ENCODE measurements at regions not wholly inside any gene's neighbourhood (a gene's known extent, or its start where the extent isn't known, plus 50 kb on each side); places are given as distances from the start of the nearest gene placed in this dataset.
"Not testable (repeated sequence)": the region's sequence is repeated elsewhere in the genome, so short reads cannot be mapped to it uniquely, and the experiment has no call there.

DNA sequence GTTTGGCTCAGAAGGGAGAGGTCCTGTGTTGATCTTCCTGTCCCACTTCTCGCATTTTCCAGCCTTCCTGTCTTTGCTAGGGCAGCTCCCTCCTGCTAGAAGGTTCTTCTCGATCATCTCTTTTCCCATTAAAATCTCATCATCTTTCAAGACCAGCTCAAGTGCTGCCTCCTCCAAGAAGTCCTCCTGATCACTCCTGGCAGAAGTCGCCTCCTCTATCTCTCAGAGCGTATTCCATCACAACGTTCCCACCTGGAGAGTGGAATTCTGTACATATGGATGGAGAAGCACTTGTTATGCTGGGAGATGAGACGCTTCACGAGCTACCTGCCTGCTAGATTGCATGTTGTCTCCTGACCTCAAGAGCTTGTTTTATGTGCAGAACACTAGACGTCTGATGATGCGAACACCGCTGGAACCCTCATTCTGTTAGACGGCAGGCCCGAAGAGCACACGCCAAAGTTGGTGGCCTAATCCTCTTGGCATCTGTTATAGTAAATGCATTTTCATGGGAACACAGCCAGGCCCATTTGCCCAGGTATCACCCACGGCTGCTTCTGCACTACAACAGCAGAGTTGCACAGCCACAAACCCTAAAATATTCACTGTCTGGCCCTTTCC is 68.0 kb upstream of the INSIG1 start:
- DNase-seq (ENCODE audit: low read depth), result no peak

- DNase-seq (ENCODE audit: low read depth), result no peak
Observed at GRCh38 chr7:155230169-155230593, 67.5 kb upstream of the INSIG1 start.

- DNase-seq (ENCODE audit: low read depth), result no peak
Observed at GRCh38 chr7:155231241-155231800, 66.4 kb upstream of the INSIG1 start.

- no peak for DNase-seq (ENCODE audit: low read depth)
Observed at GRCh38 chr7:155231941-155232340, 65.7 kb upstream of the INSIG1 start.

DNA sequence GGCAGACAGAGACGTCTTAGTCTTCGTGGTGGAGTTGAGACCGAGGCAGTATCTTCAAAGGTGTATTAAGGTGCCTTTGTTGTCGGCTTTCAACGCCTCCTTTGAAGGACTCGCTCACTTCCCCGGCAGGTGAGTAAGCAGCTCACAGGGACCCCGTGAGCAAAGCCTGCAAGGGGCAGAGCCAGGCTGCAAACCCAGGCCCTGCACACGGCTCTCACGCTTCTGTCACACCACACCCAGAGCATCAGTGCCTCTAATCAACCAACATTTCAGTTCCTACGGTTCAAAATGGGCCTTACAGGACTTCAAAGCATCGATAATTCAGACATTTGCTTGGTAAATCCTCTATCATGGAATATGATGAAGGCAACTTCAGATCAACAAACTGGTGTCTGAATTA is 64.8 kb upstream of the INSIG1 start:
- no peak for DNase-seq (ENCODE audit: low read depth)

DNA sequence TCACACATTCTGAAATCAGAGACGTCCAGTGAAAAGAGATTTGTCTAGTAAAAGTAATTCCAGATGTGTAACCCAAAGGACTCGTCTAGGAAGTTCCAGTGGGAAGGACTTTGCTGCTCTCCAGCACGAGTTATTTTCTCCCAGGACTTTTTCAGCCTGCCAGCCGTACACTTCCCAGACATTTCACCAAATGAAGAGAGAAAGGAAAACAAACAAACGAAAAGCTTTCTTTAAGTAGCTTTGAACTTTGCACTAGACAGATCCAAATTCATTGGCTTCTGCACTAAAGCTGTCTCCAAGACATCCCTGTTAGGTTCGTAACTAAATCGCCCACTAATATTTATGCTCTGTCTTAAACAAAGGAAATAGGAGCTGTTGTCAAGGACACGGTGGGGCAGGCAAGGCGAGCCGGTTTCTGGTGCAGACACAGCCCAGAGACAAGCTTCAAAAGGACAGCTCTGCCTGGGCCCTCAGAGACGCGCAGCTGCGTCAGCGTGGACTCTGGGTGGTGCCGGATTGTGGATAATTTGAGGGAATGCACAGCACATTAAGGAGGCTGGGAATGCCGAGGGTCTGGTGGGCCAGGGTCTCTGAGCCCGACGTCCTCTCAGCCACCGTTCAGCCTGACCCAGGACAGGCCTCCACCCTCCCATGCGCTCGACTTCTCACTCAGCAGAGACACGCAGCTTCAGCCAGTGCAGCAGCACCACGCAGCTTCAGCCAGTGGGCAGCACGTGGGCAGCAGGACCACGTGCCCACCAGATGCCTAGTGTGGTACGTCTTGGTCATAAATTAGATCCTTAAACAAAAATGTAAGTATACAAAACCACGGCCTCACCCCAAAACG is 64.1 kb upstream of the INSIG1 start:
- no peak for DNase-seq (ENCODE audit: low read depth)

GRCh38 chr7:155234158-155234492 is 63.6 kb upstream of the INSIG1 start:
- DNase-seq (ENCODE audit: low read depth), result no peak

DNA sequence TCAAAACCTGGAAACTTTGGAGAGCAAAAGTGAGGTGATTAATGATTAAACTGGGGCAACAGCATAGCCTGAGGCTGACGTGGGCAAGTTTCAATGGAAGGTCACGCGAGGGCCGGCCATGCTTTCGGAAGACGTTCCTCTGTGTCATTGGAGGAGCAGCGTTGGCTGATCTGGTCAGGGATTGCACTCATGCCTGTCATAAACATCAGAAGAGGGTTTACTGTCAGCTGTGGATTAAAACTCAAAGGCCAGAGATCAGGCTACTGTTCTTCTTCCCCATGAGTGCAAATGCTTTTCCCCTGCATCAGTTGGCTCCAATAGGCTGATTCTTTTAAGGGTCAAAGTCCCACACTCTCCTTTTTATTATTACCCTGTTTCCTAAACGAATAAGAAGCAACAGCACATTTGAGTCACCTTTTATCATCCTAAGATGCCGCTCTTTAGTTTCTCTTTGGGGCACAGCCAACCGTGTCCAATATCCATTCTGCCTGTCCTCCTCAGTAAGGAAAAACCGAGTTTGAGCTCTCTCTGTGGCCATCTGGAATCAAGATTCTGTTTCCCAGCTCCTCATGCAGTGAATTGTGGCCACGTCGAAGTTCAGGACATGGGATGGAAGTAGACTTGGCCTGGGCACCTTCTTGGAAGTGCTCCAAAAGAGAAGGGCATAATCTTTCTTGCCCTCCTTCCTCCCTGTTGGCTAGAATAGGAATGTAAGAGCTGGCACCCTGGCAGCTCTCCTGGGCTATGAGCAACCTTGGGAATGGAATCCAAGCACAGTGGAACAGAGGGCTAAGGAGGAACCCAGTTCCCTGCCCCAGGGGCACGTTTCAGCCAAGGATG is 62.5 kb upstream of the INSIG1 start:
- no peak for DNase-seq (ENCODE audit: low read depth)

- no peak for DNase-seq (ENCODE audit: low read depth)
Observed at GRCh38 chr7:155236386-155236785, 61.3 kb upstream of the INSIG1 start.

GRCh38 chr7:155237297-155237696 is 60.4 kb upstream of the INSIG1 start:
- no peak for DNase-seq (ENCODE audit: low read depth)

DNA sequence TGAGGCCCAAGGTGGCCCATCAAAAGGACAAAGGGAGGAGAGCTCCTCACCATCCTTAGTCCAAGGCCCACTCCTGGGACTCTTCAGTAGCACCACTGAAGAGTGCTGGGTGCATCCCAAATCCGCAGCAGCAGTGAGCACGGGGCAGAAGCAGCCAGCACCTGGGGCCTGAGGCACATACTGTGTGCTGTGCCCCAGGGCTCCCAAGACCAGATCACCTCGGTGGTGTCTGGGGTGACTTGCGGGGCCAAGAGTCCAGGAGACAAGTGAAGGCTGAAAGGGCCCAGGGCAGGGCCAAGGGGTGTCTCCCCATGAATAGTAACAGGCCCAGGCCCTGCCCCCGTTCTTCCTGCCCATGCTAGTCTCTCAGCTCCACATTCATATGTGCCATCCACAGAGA is 59.9 kb upstream of the INSIG1 start:
- DNase-seq (ENCODE audit: low read depth), result no peak

GRCh38 chr7:155239431-155240087 is 58.1 kb upstream of the INSIG1 start:
- DNase-seq (ENCODE audit: low read depth), result not testable (repeated sequence)

- no peak for DNase-seq (ENCODE audit: low read depth)
Observed at GRCh38 chr7:155244675-155245074, 53.0 kb upstream of the INSIG1 start.

GRCh38 chr7:155247479-155248365 is 50.0 kb upstream of the INSIG1 start:
- DNase-seq (ENCODE audit: low read depth), result no peak

Data from activated T-helper 1 cell treated with Interleukin-2 at 50 U/mL for 16 hours (primary cell).